CD4-positive, alpha-beta memory T cell (primary cell): ENCODE measurements at regions not wholly inside any gene's neighbourhood (a gene's known extent, or its start where the extent isn't known, plus 50 kb on each side); places are given as distances from the start of the nearest gene placed in this dataset.

Experiments used
- CTCF ChIA-PET: fragments of 350-600 bp; sonication (Branson Sonifier 250); formaldehyde crosslinking; loops from one replicate; lab custom pipeline; 2021; ENCODE audit warnings: inconsistent platforms; ENCODE audit not compliant: partially characterized antibody; lab: Charles Lee
- POLR2A ChIA-PET: fragments of 350-600 bp; sonication (Branson Sonifier 250); formaldehyde crosslinking; loops from one replicate; lab custom pipeline; 2021; ENCODE audit not compliant: partially characterized antibody; lab: Charles Lee
- DNase-seq, 5 donors: peaks; one replicate each; pipeline versions ENCODE4 v3.0.0 to v3.0.0-alpha.2; 2020 to 2022; ENCODE audit warnings: mixed read lengths in 1 of 5
- H3K27ac ChIP-seq: one replicate; pipeline ENCODE4 v1.7.0; 2013; ENCODE audit warnings: low read depth, low read length
- H3K27me3 ChIP-seq: 2 replicates; pipeline ENCODE4 v1.7.0; 2013; ENCODE audit warnings: mild to moderate bottlenecking, low read length, moderate library complexity; ENCODE audit not compliant: insufficient read depth
- H3K36me3 ChIP-seq: 2 replicates; pipeline ENCODE4 v1.7.0; 2013; ENCODE audit warnings: mild to moderate bottlenecking, low read length, moderate library complexity; ENCODE audit not compliant: insufficient read depth
- H3K4me1 ChIP-seq: 2 replicates; pipeline ENCODE4 v1.7.0; 2013; ENCODE audit warnings: mild to moderate bottlenecking, low read length, moderate library complexity; ENCODE audit not compliant: insufficient read depth
- H3K4me3 ChIP-seq, 2 donors: one replicate each; pipeline ENCODE4 v1.7.0; 2013; ENCODE audit warnings: low read length in 2 of 2, mild to moderate bottlenecking in 1 of 2
- H3K9me3 ChIP-seq, 2 donors: one replicate each; pipeline ENCODE4 v1.7.0; 2013; ENCODE audit warnings: low read length in 2 of 2, control low read depth in 1 of 2; ENCODE audit not compliant: control insufficient read depth in 1 of 2
- H3K27ac Mint-ChIP-seq, 7 donors: one replicate each; pipeline ENCODE4 v1.8.0; 2020 to 2021; ENCODE audit warnings: mixed read lengths in 7 of 7, mild to moderate bottlenecking in 6 of 7, inconsistent platforms in 3 of 7, moderate library complexity in 3 of 7
- H3K27me3 Mint-ChIP-seq, 2 donors: one replicate each; pipeline ENCODE4 v1.8.0; 2020 to 2021; ENCODE audit warnings: mixed read lengths in 2 of 2
- H3K36me3 Mint-ChIP-seq, 2 donors: one replicate each; pipeline ENCODE4 v1.8.0; 2020 to 2021; ENCODE audit warnings: mixed read lengths in 2 of 2, inconsistent platforms in 1 of 2, mild to moderate bottlenecking in 1 of 2
- H3K4me1 Mint-ChIP-seq, 4 donors: one replicate each; pipeline ENCODE4 v1.8.0; 2020 to 2021; ENCODE audit warnings: mixed read lengths in 4 of 4, mild to moderate bottlenecking in 1 of 4
- H3K4me3 Mint-ChIP-seq, 8 donors: one replicate each; pipeline ENCODE4 v1.8.0; 2020 to 2021; ENCODE audit warnings: mixed read lengths in 8 of 8, mild to moderate bottlenecking in 7 of 8, moderate library complexity in 6 of 8, inconsistent platforms in 3 of 8
- H3K9me3 Mint-ChIP-seq, 8 donors: one replicate each; pipeline ENCODE4 v1.8.0; 2020 to 2021; ENCODE audit warnings: mixed read lengths in 8 of 8, mild to moderate bottlenecking in 5 of 8, inconsistent platforms in 3 of 8, moderate library complexity in 1 of 8
- intact Hi-C: fragments of 100-400 bp; cut with micrococcal nuclease; formaldehyde crosslinking; loops from one replicate; pipeline ENCODE4 v1.15.1; 2023

- no peaks in the 10 kb centered on the region for H3K27me3 ChIP-seq
- CTCF ChIA-PET: interaction anchor here (0.9 to 22.2 kb wide), 23 partner anchors 8 to 493 kb away, joined by 3 to 864 read pairs (median 6); partner anchors contain the start of gene TMEM269
- intact Hi-C loops: loop anchor here (2.0 kb wide), 1 partner anchor 296 kb away; no protein-coding TSS in a partner anchor
- H3K4me1 ChIP-seq: peaks cover 13% of the 10 kb centered on the region
- peaks cover 8 to 17% (median 10%) of the 10 kb centered on the region in 4 donors for H3K4me1 Mint-ChIP-seq
- H3K36me3 ChIP-seq: no peaks in the 10 kb centered on the region
- H3K27me3 Mint-ChIP-seq: no peaks in the 10 kb centered on the region
- peak overlapping the region in 2 of 7 donors; percentile 5 to 57 for H3K27ac Mint-ChIP-seq
- no peaks in the 10 kb centered on the region for H3K36me3 Mint-ChIP-seq
- H3K9me3 ChIP-seq: no peaks in the 10 kb centered on the region
- no peaks in the 10 kb centered on the region for H3K9me3 Mint-ChIP-seq
- no peak overlapping the region for H3K4me3 Mint-ChIP-seq
- no peak overlapping the region for H3K27ac ChIP-seq
- H3K4me3 ChIP-seq: no peak overlapping the region
- no peak for DNase-seq
- POLR2A ChIA-PET: interaction anchor here (1.8 to 2.5 kb wide), 3 partner anchors 121 to 159 kb away, joined by 5 to 56 read pairs (median 44); no protein-coding TSS in a partner anchor
Observed at GRCh38 chr1:43072314-43072713, 99.8 kb downstream of the EBNA1BP2 start.

GRCh38 chr1:43071241-43071640 lies 100.8 kb downstream of the EBNA1BP2 start:
- Mint-ChIP-seq H3K4me3 (peak overlapping the region in 1 of 8 donors; percentile 46), H3K4me1 (peaks cover 10 to 23% (median 14%) of the 10 kb centered on the region in 4 donors), H3K27ac (peak overlapping the region in 2 of 7 donors; percentile 48 to 83), H3K36me3 (no peaks in the 10 kb centered on the region), H3K9me3 (no peaks in the 10 kb centered on the region), H3K27me3 (no peaks in the 10 kb centered on the region)
- Histone ChIP-seq H3K27me3 (no peaks in the 10 kb centered on the region), H3K4me3 (no peak overlapping the region), H3K4me1 (peaks cover 13% of the 10 kb centered on the region), H3K9me3 (no peaks in the 10 kb centered on the region), H3K36me3 (no peaks in the 10 kb centered on the region), H3K27ac (no peak overlapping the region)
- intact Hi-C loops: no loop called here
- CTCF ChIA-PET: interaction anchor here (1.1 to 22.2 kb wide), 6 partner anchors 7 to 294 kb away, joined by 3 to 864 read pairs (median 26); no protein-coding TSS in a partner anchor
- POLR2A ChIA-PET: no interaction called here
- DNase-seq: no peak

GRCh38 chr1:43069461-43070050 lies 102.5 kb downstream of the EBNA1BP2 start:
- Mint-ChIP-seq H3K27me3 (no peaks in the 10 kb centered on the region), H3K4me3 (peak overlapping the region in 2 of 8 donors; percentile 48 to 70), H3K9me3 (no peaks in the 10 kb centered on the region), H3K27ac (peak overlapping the region in 3 of 7 donors; percentile 22 to 52 (median 46)), H3K36me3 (no peaks in the 10 kb centered on the region), H3K4me1 (peaks cover 10 to 23% (median 16%) of the 10 kb centered on the region in 4 donors)
- Histone ChIP-seq H3K27ac (no peak overlapping the region), H3K27me3 (no peaks in the 10 kb centered on the region), H3K9me3 (no peaks in the 10 kb centered on the region), H3K36me3 (no peaks in the 10 kb centered on the region), H3K4me3 (no peak overlapping the region), H3K4me1 (peaks cover 13% of the 10 kb centered on the region)
- intact Hi-C loops: no loop called here
- ChIA-PET POLR2A (interaction anchor here (1.5 kb wide), 1 partner anchor 137 kb away, joined by 3 read pairs; no protein-coding TSS in a partner anchor), CTCF (interaction anchor here (22.2 kb wide), 1 partner anchor 150 kb away, joined by 864 read pairs; no protein-coding TSS in a partner anchor)
- DNase-seq: no peak

GRCh38 chr1:43068911-43069310 lies 103.2 kb downstream of the EBNA1BP2 start:
- Mint-ChIP-seq H3K4me1 (peaks cover 10 to 23% (median 16%) of the 10 kb centered on the region in 4 donors), H3K27ac (no peak overlapping the region)
- POLR2A ChIA-PET: interaction anchor here (1.5 kb wide), 1 partner anchor 137 kb away, joined by 3 read pairs; no protein-coding TSS in a partner anchor

GRCh38 chr1:43067977-43068751 lies 103.9 kb downstream of the EBNA1BP2 start:
- H3K4me3 ChIP-seq: peak overlapping the region in 1 of 2 donors; percentile 32
- Mint-ChIP-seq H3K27me3 (no peaks in the 10 kb centered on the region), H3K9me3 (no peaks in the 10 kb centered on the region), H3K4me3 (peak overlapping the region; percentile 50 to 80 (median 71)), H3K27ac (peak overlapping the region in 4 of 7 donors; percentile 36 to 90 (median 75)), H3K4me1 (peaks cover 7 to 19% (median 13%) of the 10 kb centered on the region in 4 donors), H3K36me3 (no peaks in the 10 kb centered on the region)
- H3K9me3 ChIP-seq: no peaks in the 10 kb centered on the region
- peaks cover 10% of the 10 kb centered on the region for H3K4me1 ChIP-seq
- H3K36me3 ChIP-seq: no peaks in the 10 kb centered on the region
- no peaks in the 10 kb centered on the region for H3K27me3 ChIP-seq
- intact Hi-C loops: no loop called here
- CTCF ChIA-PET: interaction anchor here (22.2 kb wide), 1 partner anchor 149 kb away, joined by 864 read pairs; no protein-coding TSS in a partner anchor
- H3K27ac ChIP-seq: no peak overlapping the region
- peak in 3 of 5 donors; percentile 1 to 19 (median 12) for DNase-seq
- POLR2A ChIA-PET: interaction anchor here (0.8 to 1.5 kb wide), 2 partner anchors 136 to 145 kb away, joined by 3 read pairs; no protein-coding TSS in a partner anchor

More at GRCh38 chr1:43068911-43069310, 103.2 kb downstream of the EBNA1BP2 start:
- no peaks in the 10 kb centered on the region for H3K27me3 Mint-ChIP-seq
- CTCF ChIA-PET: interaction anchor here (22.2 kb wide), 1 partner anchor 150 kb away, joined by 864 read pairs; no protein-coding TSS in a partner anchor
- peak overlapping the region in 2 of 8 donors; percentile 27 to 55 for H3K4me3 Mint-ChIP-seq
- H3K27ac ChIP-seq: no peak overlapping the region
- H3K27me3 ChIP-seq: no peaks in the 10 kb centered on the region
- peaks cover 13% of the 10 kb centered on the region for H3K4me1 ChIP-seq
- no peaks in the 10 kb centered on the region for H3K36me3 Mint-ChIP-seq
- no peaks in the 10 kb centered on the region for H3K36me3 ChIP-seq
- intact Hi-C loops: no loop called here
- H3K4me3 ChIP-seq: no peak overlapping the region
- H3K9me3 ChIP-seq: no peaks in the 10 kb centered on the region
- DNase-seq: no peak
- no peaks in the 10 kb centered on the region for H3K9me3 Mint-ChIP-seq

GRCh38 chr1:43067233-43067745 lies 104.8 kb downstream of the EBNA1BP2 start:
- Histone ChIP-seq H3K9me3 (no peaks in the 10 kb centered on the region), H3K36me3 (no peaks in the 10 kb centered on the region), H3K27ac (no peak overlapping the region), H3K4me1 (peaks cover 10% of the 10 kb centered on the region), H3K27me3 (no peaks in the 10 kb centered on the region), H3K4me3 (no peak overlapping the region)
- peak overlapping the region; percentile 47 to 80 (median 71) for H3K4me3 Mint-ChIP-seq
- H3K27ac Mint-ChIP-seq: peak overlapping the region in 6 of 7 donors; percentile 36 to 90 (median 75)
- no peak for DNase-seq
- intact Hi-C loops: no loop called here
- no peaks in the 10 kb centered on the region for H3K36me3 Mint-ChIP-seq
- H3K9me3 Mint-ChIP-seq: no peaks in the 10 kb centered on the region
- CTCF ChIA-PET: interaction anchor here (22.2 kb wide), 1 partner anchor 148 kb away, joined by 864 read pairs; no protein-coding TSS in a partner anchor
- POLR2A ChIA-PET: no interaction called here
- no peaks in the 10 kb centered on the region for H3K27me3 Mint-ChIP-seq
- H3K4me1 Mint-ChIP-seq: peaks cover 7 to 19% (median 13%) of the 10 kb centered on the region in 4 donors
